HEK293 (cell line): ENCODE measurements at regions not wholly inside any gene's neighbourhood (a gene's known extent, or its start where the extent isn't known, plus 50 kb on each side); places are given as distances from the start of the nearest gene placed in this dataset.

Experiments used
- CTCF ChIP-seq: fragments of 450-650 bp; formaldehyde crosslinking; IDR thresholded peaks from 2 replicates; pipeline ENCODE4 v1.5.1; 2016; ENCODE audit warnings: missing biosample characterization, missing genetic modification characterization
- KLF16 ChIP-seq: fragments of 450-650 bp; formaldehyde crosslinking; IDR thresholded peaks from 2 replicates; pipeline ENCODE4 v1.5.1; 2017; ENCODE audit warnings: missing biosample characterization, missing genetic modification characterization
- PBX3 ChIP-seq: sonication (generic); formaldehyde crosslinking; IDR thresholded peaks from 2 replicates; pipeline ENCODE4 v1.8.1; 2022; ENCODE audit warnings: mild to moderate bottlenecking, moderate library complexity, missing genetic modification reagents
- ZBTB8A ChIP-seq: fragments of 450-650 bp; formaldehyde crosslinking; IDR thresholded peaks from 2 replicates; pipeline ENCODE4 v1.5.1; 2016; ENCODE audit warnings: missing biosample characterization, missing genetic modification characterization
- ZNF174 ChIP-seq: fragments of 450-650 bp; formaldehyde crosslinking; IDR thresholded peaks from 2 replicates; pipeline ENCODE4 v1.5.0; 2017; ENCODE audit warnings: missing biosample characterization, mild to moderate bottlenecking, missing genetic modification characterization
- ZNF239 ChIP-seq: fragments of 450-650 bp; formaldehyde crosslinking; IDR thresholded peaks from 2 replicates; pipeline ENCODE4 v1.5.1; 2016; ENCODE audit warnings: missing biosample characterization, missing genetic modification characterization
- ZNF292 ChIP-seq: fragments of 450-650 bp; formaldehyde crosslinking; IDR thresholded peaks from 2 replicates; pipeline ENCODE4 v1.5.1; 2016; ENCODE audit warnings: low read depth, missing biosample characterization, missing genetic modification characterization, borderline replicate concordance
- ZNF548 ChIP-seq: fragments of 450-650 bp; formaldehyde crosslinking; IDR thresholded peaks from 2 replicates; pipeline ENCODE4 v1.5.1; 2016; ENCODE audit warnings: missing biosample characterization, missing genetic modification characterization
- ZNF747 ChIP-seq: fragments of 450-650 bp; formaldehyde crosslinking; IDR thresholded peaks from 2 replicates; pipeline ENCODE4 v1.5.1; 2016; ENCODE audit warnings: missing biosample characterization, missing genetic modification characterization
- ZNF837 ChIP-seq: fragments of 450-650 bp; formaldehyde crosslinking; IDR thresholded peaks from 2 replicates; pipeline ENCODE4 v1.5.1; 2016; ENCODE audit warnings: missing biosample characterization, missing genetic modification characterization

GRCh38 chr17:79372470-79373238 is 238.2 kb downstream of the RBFOX3 start:
- no peak for TF ChIP-seq KLF16 (tag by site-specific recombination)
- TF ChIP-seq ZNF292 (tag by site-specific recombination): no peak
- TF ChIP-seq ZBTB8A (tag by site-specific recombination): no peak
- no peak for TF ChIP-seq ZNF837 (tag by site-specific recombination)
- no peak for TF ChIP-seq ZNF174 (tag by site-specific recombination)
- TF ChIP-seq ZNF747: no peak
- TF ChIP-seq PBX3 (CRISPR knock-in tag): no peak
- TF ChIP-seq CTCF (tag by site-specific recombination): no peak
- TF ChIP-seq ZNF239: no peak
- TF ChIP-seq ZNF548 (tag by site-specific recombination): no peak
